ENCODE measurements at regions not wholly inside any gene's neighbourhood (a gene's known extent, or its start where the extent isn't known, plus 50 kb on each side); places are given as distances from the start of the nearest gene placed in this dataset.

DNA sequence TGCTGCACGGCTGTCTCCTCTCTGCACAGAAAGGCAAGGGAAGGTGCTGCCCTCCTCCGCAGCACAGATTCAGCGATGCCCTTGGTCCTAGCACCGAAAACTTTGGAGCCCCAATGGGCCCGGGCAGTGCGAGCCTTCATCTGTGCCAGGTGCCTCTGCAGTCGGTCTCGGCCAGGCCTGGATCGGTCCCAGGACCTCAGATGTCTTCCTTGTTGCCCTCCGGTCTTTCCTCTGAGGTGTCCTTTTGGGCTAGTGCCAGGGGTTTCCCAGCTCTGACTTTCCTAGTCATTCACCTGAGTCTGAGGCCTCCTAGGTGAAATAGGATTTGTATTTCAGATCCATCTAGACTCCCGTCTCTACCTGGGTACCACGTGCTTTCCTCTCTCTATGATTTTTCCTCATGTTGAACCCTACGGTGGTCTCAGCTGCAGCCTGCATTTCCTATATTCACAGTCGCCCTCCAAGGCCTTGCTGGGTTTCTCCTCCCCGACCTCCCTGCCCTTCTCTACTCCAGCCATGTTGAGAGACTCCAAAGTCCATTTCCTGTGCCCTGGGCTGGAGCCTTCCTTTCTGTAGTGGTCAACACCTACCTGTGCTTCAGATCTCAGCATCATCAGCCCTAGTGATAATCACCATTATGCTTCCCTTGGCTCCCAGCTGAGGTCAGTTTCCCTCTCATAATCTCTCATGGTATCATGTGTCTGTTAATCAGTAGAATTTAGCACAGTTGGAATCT, 92.0 kb upstream of the PRSS58 start:
- DNase-seq (ENCODE audit: low read depth): no peak
- TF ChIP-seq, protein P1, sequence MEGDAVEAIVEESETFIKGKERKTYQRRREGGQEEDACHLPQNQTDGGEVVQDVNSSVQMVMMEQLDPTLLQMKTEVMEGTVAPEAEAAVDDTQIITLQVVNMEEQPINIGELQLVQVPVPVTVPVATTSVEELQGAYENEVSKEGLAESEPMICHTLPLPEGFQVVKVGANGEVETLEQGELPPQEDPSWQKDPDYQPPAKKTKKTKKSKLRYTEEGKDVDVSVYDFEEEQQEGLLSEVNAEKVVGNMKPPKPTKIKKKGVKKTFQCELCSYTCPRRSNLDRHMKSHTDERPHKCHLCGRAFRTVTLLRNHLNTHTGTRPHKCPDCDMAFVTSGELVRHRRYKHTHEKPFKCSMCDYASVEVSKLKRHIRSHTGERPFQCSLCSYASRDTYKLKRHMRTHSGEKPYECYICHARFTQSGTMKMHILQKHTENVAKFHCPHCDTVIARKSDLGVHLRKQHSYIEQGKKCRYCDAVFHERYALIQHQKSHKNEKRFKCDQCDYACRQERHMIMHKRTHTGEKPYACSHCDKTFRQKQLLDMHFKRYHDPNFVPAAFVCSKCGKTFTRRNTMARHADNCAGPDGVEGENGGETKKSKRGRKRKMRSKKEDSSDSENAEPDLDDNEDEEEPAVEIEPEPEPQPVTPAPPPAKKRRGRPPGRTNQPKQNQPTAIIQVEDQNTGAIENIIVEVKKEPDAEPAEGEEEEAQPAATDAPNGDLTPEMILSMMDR (IDR thresholded peaks at IDR 0.05; ENCODE audit: insufficient read depth, low read depth, low read length, missing control alignments): no peak
- no peak overlapping the region for H3K4me3 ChIP-seq (ENCODE audit: low read depth, low read length)

DNA sequence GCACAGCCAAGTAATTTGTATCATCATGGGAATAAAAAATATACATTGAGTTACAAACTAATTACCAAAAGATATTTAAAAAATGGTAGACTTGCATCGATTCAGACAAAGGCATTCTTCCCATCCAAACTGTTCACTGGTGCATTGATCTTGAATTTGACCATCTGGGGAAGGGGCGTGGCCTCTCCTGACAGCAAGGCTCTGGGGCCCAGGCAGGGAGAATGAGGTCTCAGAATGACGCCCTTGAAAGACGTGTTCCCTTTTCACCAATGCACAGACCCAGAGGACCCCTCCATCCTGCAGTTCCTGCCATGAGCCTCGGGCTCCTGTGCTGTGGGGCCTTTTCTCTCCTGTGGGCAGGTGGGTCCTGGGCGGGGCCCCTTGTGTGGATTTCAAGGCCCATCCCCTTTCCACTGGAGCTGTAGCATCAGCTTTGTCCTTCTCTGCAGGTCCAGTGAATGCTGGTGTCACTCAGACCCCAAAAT, 91.1 kb upstream of the PRSS58 start:
- DNase-seq (ENCODE audit: low read depth): no peak
- no peak overlapping the region for H3K4me3 ChIP-seq (ENCODE audit: low read depth, low read length)
- TF ChIP-seq, protein P1 (IDR thresholded peaks at IDR 0.05; ENCODE audit: insufficient read depth, low read depth, low read length, missing control alignments): no peak

DNA sequence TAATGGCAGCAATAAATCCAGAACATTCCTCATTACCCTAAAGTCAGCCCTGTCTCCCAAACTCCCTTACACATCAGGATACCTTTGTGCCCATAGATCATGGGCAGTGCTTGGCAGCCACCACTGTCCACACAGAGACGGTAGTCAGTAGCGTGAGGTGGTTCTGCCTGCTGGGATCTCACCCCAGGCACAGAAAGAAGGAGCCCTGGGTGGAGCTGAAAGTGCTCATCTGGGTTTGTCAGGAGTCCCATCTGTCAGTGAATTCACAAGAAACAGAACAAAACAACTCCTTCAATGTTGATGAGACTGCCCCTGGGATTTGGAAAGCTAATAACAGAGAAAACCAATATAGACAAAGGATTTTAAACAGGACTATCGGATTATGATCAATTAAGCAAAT, 90.2 kb upstream of the PRSS58 start:
- H3K4me3 ChIP-seq (ENCODE audit: low read depth, low read length): no peak overlapping the region
- TF ChIP-seq, protein P1 (IDR thresholded peaks at IDR 0.05; ENCODE audit: insufficient read depth, low read depth, low read length, missing control alignments): no peak
- no peak for DNase-seq (ENCODE audit: low read depth)

DNA sequence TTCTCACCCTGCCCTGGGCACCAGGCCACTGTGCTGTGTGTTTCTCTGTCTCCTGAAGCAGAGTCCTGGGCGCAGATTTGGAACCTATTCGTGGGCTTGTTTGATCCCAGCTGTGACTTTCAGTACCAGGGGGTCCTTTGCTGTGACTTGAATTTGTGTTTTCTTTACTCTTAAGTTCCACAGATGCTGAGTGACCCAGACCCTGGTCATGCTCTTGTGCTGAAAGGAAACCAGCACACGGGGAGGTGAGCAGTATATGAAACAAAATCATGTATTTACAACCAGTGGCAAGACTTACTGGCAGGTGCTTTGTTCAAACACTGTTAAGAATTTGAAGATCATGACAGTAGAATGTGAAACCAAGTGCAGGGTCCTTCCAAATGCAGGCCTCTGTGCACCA, 89.2 kb upstream of the PRSS58 start:
- TF ChIP-seq, protein P1 (IDR thresholded peaks at IDR 0.05; ENCODE audit: insufficient read depth, low read depth, low read length, missing control alignments): no peak
- no peak for DNase-seq (ENCODE audit: low read depth)
- no peak overlapping the region for H3K4me3 ChIP-seq (ENCODE audit: low read depth, low read length)

DNA sequence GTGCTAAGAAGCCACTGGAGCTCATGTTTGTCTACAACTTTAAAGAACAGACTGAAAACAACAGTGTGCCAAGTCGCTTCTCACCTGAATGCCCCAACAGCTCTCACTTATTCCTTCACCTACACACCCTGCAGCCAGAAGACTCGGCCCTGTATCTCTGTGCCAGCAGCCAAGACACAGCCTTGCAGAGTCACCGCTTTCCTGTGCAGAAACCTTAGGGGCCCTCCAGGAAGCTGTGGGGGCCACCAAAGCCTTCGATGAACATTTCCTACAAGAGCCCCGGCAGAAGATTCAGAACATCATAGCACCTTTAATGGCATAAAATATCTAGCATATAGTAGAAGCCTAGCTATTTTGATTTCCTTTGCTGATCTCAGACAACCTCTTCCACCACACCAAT, 88.0 kb upstream of the PRSS58 start:
- H3K4me3 ChIP-seq (ENCODE audit: low read depth, low read length): no peak overlapping the region
- TF ChIP-seq, protein P1 (IDR thresholded peaks at IDR 0.05; ENCODE audit: insufficient read depth, low read depth, low read length, missing control alignments): no peak
- no peak for DNase-seq (ENCODE audit: low read depth)

DNA sequence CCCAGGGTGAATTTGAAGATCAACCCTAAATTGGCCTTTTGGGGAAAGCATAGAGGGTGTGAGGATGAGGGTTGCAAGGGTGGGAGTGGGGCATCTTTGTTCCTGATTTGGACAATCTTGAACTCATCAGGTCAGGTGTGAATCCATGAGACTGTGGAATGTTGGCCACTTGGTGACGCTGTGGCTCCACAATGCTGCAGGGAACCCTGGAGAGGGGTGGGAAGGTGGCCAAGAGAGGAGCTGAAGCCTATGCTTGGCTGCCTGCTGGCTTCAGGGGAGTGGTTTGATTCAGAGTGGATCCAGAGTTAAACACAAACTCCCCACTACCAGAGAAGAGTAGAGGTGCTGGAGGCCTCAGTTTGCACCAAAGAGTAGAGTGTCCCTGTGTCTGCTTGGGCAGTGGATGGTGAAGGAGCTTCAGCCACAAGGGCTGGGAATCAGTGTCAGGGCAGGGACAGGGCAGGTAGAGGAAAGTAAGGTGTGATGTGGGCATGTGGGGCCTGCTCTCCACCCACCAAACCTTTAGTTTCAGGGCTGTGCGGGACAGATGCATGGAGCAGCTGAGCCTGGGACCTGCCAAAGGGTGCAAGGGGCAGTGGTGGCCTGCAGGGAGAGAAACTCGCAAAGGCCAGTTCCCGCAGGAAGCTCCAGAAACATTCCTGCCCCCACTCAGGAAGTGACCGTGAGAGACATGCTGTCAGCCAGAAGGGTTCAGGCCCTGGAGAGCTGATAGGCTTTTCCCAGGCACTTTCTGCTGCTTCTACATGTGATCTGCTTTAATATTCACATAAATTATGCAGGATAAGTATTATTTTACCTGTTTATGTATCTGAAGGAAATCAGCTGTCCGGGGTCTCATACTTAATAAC, 81.0 kb upstream of the PRSS58 start:
- H3K4me3 ChIP-seq (ENCODE audit: low read depth, low read length): no peak overlapping the region
- TF ChIP-seq, protein P1 (IDR thresholded peaks at IDR 0.05; ENCODE audit: insufficient read depth, low read depth, low read length, missing control alignments): no peak
- DNase-seq (ENCODE audit: low read depth): no peak

Measured in GM12865 (cell line).